ENCODE measurements at regions not wholly inside any gene's neighbourhood (a gene's known extent, or its start where the extent isn't known, plus 50 kb on each side); places are given as distances from the start of the nearest gene placed in this dataset.

GRCh38 chr6:3525915-3526314 lies 69.1 kb upstream of the SLC22A23 start:
- TF ChIP-seq, protein P1, sequence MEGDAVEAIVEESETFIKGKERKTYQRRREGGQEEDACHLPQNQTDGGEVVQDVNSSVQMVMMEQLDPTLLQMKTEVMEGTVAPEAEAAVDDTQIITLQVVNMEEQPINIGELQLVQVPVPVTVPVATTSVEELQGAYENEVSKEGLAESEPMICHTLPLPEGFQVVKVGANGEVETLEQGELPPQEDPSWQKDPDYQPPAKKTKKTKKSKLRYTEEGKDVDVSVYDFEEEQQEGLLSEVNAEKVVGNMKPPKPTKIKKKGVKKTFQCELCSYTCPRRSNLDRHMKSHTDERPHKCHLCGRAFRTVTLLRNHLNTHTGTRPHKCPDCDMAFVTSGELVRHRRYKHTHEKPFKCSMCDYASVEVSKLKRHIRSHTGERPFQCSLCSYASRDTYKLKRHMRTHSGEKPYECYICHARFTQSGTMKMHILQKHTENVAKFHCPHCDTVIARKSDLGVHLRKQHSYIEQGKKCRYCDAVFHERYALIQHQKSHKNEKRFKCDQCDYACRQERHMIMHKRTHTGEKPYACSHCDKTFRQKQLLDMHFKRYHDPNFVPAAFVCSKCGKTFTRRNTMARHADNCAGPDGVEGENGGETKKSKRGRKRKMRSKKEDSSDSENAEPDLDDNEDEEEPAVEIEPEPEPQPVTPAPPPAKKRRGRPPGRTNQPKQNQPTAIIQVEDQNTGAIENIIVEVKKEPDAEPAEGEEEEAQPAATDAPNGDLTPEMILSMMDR (conservative IDR thresholded peaks at IDR 0.05; ENCODE audit: low read length): no peak
- no peak for TF ChIP-seq EZH2phosphoT487 (IDR thresholded peaks at IDR 0.05; ENCODE audit: borderline replicate concordance)
